ENCODE measurements at regions not wholly inside any gene's neighbourhood (a gene's known extent, or its start where the extent isn't known, plus 50 kb on each side); places are given as distances from the start of the nearest gene placed in this dataset.
"Not testable (repeated sequence)": the region's sequence is repeated elsewhere in the genome, so short reads cannot be mapped to it uniquely, and the experiment has no call there.

GRCh38 chr20:12699374-12700228 is 309.2 kb upstream of the SPTLC3 start:
- DNase-seq = no peak

- DNase-seq = no peak
These were observed 308.1 kb upstream of the SPTLC3 start for GRCh38 chr20:12700701-12701100.

- DNase-seq = no peak
These were observed 306.5 kb upstream of the SPTLC3 start for GRCh38 chr20:12702312-12702711.

DNA sequence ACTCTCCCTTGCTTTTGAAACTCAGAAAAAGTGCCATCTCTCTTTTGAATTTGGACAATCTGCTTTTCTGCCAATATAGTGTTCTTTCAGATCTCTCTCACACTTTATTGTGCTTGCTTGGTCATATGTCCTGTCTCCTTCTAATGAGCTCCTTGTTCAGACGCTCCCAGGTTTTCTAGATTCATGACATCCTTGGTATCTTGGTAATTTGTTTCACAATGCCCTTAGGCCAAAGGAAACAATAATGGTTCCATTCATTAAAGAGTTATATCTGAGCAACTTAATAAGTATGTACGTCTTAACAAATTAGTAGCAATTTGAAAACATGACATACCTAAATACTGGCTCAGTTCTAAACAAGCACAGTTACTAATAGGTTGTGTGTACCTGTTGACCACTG is 293.4 kb upstream of the SPTLC3 start:
- no peak for DNase-seq

DNA sequence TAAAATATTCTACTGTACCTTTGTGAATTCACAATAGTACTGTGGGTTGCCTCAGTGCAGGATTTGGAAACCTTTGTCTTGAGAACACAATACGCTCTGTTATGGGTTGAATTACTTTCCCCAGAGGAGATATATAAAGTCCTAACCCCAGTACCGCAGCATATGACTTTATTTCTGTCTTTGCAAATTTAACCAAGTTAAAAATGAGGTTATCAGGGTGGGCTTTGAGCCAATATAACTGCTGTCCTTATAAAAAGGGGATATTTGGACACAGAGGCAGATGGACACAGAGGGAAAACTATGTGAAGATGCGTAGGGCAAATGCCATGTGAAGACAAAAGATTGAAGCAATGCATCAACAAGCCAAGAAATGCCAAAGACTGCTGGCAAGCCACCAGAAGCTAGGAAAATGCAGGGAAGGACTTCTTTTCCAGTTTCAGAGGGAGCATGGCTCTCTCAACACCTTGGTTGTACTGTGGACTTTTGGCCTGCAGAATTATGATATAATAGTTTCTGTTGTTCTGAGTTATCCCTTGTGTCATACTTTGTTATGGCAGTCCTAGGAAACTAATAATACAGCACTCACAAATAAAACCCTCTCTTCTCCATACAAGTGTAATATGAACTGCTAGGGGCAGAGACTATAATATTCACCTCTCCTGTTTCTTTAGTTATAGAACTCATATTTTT is 292.6 kb upstream of the SPTLC3 start:
- DNase-seq = no peak

GRCh38 chr20:12717061-12717460 is 291.7 kb upstream of the SPTLC3 start:
- DNase-seq = no peak

- DNase-seq = no peak
These were observed 290.2 kb upstream of the SPTLC3 start for GRCh38 chr20:12718619-12719018.

- DNase-seq = no peak
These were observed 287.1 kb upstream of the SPTLC3 start for GRCh38 chr20:12721636-12722035.

- no peak for DNase-seq
These were observed 286.7 kb upstream of the SPTLC3 start for GRCh38 chr20:12722091-12722490.

DNA sequence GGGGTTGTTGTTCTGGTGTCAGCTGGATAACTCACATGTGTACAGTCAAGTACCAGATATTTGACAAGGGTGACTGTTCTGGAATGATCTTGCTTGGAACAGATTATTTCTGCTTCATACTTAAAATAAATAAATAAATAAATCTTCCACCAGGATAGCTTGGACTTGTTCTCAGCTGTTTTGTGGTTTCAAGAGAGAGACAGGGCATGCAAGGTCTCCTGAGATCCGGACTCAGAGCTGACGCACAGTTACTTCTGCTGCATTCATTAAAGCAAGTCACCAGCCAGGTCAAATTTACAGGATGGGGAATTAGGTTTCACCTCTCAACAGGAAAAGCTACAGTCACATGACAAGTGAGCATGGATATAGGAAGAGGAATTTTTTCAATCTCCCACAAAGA is 285.0 kb upstream of the SPTLC3 start:
- DNase-seq = no peak

- DNase-seq = no peak
These were observed 280.0 kb upstream of the SPTLC3 start for GRCh38 chr20:12728782-12729181.

DNA sequence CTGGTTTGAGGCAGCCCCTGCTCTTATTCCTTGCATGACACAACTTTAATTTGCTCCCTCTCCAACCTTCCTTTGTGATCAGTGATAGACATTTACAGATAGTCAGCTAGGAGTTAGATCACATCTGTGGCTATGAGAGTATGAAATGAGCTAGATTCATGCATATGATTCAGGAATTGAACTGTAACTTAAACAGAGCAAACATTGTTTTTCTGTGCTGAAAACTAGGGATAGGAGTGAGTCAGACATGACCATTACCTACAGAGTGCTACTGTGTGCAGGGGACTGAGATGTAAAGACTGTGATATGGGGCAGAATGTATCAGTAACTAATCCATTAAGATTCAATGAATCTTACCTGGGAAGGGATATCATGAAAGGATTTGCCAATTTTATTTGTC is 279.4 kb upstream of the SPTLC3 start:
- no peak for DNase-seq

GRCh38 chr20:12733811-12734210 is 275.0 kb upstream of the SPTLC3 start:
- no peak for DNase-seq

DNA sequence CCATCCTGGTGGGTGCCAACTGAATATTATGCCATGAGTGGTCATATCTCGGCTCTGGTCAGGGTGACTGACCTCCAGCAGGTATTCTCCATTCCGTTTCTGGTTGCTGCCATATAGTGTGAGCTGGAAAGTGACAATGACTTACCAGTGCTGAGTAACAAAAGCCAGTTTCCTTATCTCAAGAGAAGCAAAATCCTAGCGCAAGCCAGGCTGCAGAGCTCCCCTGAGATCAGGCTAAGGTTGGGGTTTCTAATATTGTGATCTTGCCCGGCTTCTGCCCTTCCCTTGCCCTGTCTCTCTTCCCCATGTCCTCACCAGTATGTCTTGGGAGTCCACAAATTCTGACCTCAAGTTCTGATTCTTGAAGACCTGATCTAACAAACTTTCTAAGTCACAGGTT is 271.3 kb upstream of the SPTLC3 start:
- DNase-seq = no peak

- DNase-seq = no peak
These were observed 270.9 kb upstream of the SPTLC3 start for GRCh38 chr20:12737900-12738299.

GRCh38 chr20:12740647-12741046 is 268.1 kb upstream of the SPTLC3 start:
- DNase-seq = no peak

- DNase-seq = no peak
These were observed 264.7 kb upstream of the SPTLC3 start for GRCh38 chr20:12744037-12744436.

- no peak for DNase-seq
These were observed 260.3 kb upstream of the SPTLC3 start for GRCh38 chr20:12748359-12748994.

- no peak for DNase-seq
These were observed 258.6 kb upstream of the SPTLC3 start for GRCh38 chr20:12750221-12750620.

- not testable (repeated sequence) for DNase-seq
These were observed 255.7 kb upstream of the SPTLC3 start for GRCh38 chr20:12752900-12753693.

DNA sequence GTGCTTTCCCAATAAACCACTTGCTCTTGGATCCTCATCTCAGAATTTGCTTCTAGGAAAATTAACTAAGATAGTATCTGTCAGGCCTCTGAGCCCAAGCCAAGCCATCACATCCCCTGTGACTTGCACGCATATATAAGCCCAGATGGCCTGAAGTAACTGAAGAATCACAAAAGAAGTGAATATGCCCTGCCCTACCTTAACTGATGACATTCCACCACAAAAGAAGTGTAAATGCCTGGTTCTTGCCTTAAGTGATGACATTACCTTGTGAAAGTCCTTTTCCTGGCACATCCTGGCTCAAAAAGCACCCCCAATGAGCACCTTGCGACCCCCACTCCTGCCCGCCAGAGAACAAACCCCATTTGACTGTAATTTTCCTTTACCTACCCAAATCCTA is 255.0 kb upstream of the SPTLC3 start:
- DNase-seq = not testable (repeated sequence)

GRCh38 chr20:12759493-12759892 is 249.3 kb upstream of the SPTLC3 start:
- not testable (repeated sequence) for DNase-seq

DNA sequence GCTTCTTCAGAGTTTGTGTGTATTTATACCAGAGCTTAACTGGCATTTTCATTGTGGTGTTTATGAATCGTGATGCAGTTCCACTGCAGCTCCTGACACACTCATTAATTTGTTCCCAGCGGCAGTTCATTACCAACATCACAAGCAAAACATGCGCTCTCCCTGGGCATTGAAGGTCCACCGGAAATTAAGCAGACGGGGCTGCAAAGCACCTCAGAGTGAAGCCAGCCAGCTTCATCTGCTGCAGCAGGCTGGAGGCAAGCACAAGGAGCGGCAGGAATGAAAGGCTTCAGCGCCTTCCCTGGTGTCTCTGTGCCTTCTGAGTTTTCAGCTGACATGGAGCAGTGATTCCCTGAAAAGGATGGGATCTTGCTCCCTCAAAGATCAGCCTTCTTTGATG is 246.0 kb upstream of the SPTLC3 start:
- no peak for DNase-seq
